ENCODE measurements at regions not wholly inside any gene's neighbourhood (a gene's known extent, or its start where the extent isn't known, plus 50 kb on each side); places are given as distances from the start of the nearest gene placed in this dataset.

DNA sequence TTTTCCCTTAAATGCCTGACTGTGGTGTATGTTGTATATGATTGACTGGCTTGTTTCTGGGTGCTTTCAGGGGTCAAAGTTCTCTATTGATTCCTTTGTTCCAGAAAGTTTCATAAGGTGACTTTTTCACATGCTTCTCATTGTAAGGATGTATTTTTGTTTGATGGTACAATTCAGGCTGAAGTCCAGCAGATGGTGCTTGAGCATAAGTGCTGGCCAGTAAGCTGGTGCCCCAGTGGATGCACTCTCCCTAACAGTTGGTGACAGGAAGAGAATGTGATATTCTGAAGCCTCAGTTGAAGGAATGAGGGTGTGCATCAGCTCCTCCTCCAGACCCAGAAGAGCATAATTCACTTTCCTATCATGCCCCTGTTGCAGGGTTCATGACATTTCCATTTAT lies 1941.6 kb upstream of the PRR20A start:
- H3K36me3 ChIP-seq (ENCODE audit: insufficient read depth, low read length), result no peaks in the 10 kb centered on the region; the same call in 1 of the 2 replicates
- H3K4me1 ChIP-seq (ENCODE audit: insufficient read depth, low read length), result no peaks in the 10 kb centered on the region
- H3K9ac ChIP-seq (ENCODE audit: low read depth, low read length), result no peak overlapping the region
- H3K4me3 ChIP-seq (ENCODE audit: low read length), result no peak overlapping the region
- no peak overlapping the region for H3K27ac ChIP-seq (ENCODE audit: low read depth, low read length)
- peaks cover 31% of the 10 kb centered on the region for H3K9me3 ChIP-seq (ENCODE audit: insufficient read depth, low read depth, low read length)
- H3K27me3 ChIP-seq (ENCODE audit: insufficient read depth, low read length), result no peaks in the 10 kb centered on the region

DNA sequence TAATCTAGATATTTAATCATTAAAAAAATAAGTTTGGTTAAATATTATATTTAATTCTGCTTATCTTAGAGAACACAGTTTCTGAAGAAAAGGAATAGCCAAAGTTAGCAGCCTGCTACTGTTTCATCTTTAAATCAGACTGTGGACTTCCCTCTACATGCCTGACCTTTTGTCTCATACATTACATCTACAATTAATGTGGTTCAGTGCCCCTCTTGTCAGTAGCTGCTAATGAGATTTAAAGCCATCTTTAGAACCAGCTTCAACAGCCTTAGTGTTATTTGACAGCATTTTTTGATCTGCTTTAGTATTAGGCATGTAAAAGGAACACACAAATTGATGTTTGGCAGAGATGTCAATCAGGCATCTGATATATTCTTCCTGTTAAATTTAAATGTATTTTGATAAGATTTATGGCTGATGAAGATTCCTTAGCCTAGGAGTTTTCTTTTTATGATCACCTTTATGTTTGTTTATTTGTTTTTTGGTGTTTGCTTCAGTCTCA lies 1925.8 kb upstream of the PRR20A start:
- H3K36me3 ChIP-seq (ENCODE audit: insufficient read depth, low read length), result no peaks in the 10 kb centered on the region
- peaks cover 8% of the 10 kb centered on the region for H3K4me1 ChIP-seq (ENCODE audit: insufficient read depth, low read length)
- H3K4me3 ChIP-seq (ENCODE audit: low read length), result no peak overlapping the region
- no peak overlapping the region for H3K27ac ChIP-seq (ENCODE audit: low read depth, low read length)
- H3K9ac ChIP-seq (ENCODE audit: low read depth, low read length), result no peak overlapping the region
- no peaks in the 10 kb centered on the region for H3K27me3 ChIP-seq (ENCODE audit: insufficient read depth, low read length)
- H3K9me3 ChIP-seq (ENCODE audit: insufficient read depth, low read depth, low read length), result no peaks in the 10 kb centered on the region

DNA sequence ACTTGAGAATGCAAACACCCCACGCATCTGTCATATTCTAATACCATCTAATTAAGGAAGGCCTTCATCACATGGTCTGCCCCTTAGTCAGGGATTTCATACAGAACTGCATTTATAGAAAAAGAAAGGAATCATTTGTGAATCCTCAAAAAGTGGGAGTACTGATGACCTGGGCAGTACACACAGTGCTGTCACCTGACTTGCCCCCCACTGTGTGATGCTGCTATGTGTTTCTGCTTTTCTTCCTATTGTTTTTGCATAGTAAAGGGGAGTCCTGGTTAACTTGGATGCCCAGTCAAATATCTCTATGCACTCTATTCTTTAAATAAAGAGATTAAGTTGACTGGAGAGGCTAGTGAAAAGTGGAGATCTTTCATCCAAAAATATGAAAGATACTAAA lies 1921.2 kb upstream of the PRR20A start:
- H3K36me3 ChIP-seq (ENCODE audit: insufficient read depth, low read length), result no peaks in the 10 kb centered on the region
- H3K4me3 ChIP-seq (ENCODE audit: low read length), result no peak overlapping the region
- peaks cover 10% of the 10 kb centered on the region for H3K4me1 ChIP-seq (ENCODE audit: insufficient read depth, low read length)
- no peak overlapping the region for H3K9ac ChIP-seq (ENCODE audit: low read depth, low read length)
- WGBS, result 89% methylated on average over 1 of the region's 1 CpG
- H3K27me3 ChIP-seq (ENCODE audit: insufficient read depth, low read length), result no peaks in the 10 kb centered on the region
- H3K9me3 ChIP-seq (ENCODE audit: insufficient read depth, low read depth, low read length), result no peaks in the 10 kb centered on the region
- no peak overlapping the region for H3K27ac ChIP-seq (ENCODE audit: low read depth, low read length)

DNA sequence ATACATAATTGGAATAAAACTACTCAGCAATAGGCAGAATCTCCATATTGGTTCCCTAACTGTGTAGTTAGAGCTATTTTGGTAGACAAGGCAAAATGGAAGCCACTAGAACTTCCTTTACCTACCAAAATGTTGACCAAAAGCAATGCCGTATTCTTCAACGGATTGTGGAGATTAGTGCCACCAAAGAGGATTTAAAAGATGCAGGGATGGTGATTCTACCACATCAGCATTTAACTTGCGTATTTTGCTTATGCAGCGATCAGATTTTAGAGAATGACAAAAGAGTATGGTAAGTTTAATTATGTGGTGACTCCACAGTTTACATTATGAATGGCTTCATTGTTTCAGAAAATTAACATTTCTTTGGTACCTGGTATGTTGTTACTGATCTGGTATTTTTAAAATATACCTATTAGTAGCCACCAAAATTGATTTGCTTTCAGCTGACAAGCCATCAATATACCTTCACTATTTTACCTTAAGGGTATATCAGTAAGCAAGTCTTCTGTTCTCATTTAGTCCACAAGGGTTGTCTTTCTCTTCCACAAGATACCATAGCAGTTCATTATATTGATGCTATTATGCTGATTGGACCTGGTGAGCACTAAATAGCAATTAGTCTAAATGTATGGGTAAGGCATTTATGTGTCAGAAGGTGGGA lies 1910.7 kb upstream of the PRR20A start:
- H3K4me3 ChIP-seq (ENCODE audit: low read length), result no peak overlapping the region
- no peaks in the 10 kb centered on the region for H3K9me3 ChIP-seq (ENCODE audit: insufficient read depth, low read depth, low read length)
- no peaks in the 10 kb centered on the region for H3K27me3 ChIP-seq (ENCODE audit: insufficient read depth, low read length)
- no peaks in the 10 kb centered on the region for H3K36me3 ChIP-seq (ENCODE audit: insufficient read depth, low read length)
- WGBS, result 45% methylated on average over 4 of the region's 4 CpGs
- H3K4me1 ChIP-seq (ENCODE audit: insufficient read depth, low read length), result peaks cover 31% of the 10 kb centered on the region
- peak overlapping the region; percentile 88 for H3K27ac ChIP-seq (ENCODE audit: low read depth, low read length)
- no peak overlapping the region for H3K9ac ChIP-seq (ENCODE audit: low read depth, low read length)

DNA sequence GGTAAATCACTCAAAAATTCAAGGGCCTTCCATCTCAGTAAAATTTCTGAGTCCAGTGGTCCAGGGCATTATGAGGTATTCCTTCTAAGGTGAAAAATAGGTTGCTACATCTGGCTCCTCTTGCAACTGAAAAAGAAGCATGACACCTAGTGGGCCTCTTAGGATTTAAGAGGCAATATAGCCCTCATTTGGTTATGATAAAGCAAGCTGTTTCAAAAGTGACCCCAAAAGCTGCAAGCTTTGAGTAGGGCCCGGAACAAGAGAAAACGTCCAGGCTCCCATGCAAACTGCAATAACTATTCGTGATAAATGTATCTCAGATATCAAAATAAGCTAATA lies 1910.2 kb upstream of the PRR20A start:
- Histone ChIP-seq H3K27ac (ENCODE audit: low read depth, low read length) (peak overlapping the region; percentile 88), H3K36me3 (ENCODE audit: insufficient read depth, low read length) (no peaks in the 10 kb centered on the region), H3K9ac (ENCODE audit: low read depth, low read length) (no peak overlapping the region), H3K4me3 (ENCODE audit: low read length) (no peak overlapping the region), H3K9me3 (ENCODE audit: insufficient read depth, low read depth, low read length) (no peaks in the 10 kb centered on the region), H3K4me1 (ENCODE audit: insufficient read depth, low read length) (peaks cover 31% of the 10 kb centered on the region), H3K27me3 (ENCODE audit: insufficient read depth, low read length) (no peaks in the 10 kb centered on the region)
- 77% methylated on average over 2 of the region's 3 CpGs for WGBS

DNA sequence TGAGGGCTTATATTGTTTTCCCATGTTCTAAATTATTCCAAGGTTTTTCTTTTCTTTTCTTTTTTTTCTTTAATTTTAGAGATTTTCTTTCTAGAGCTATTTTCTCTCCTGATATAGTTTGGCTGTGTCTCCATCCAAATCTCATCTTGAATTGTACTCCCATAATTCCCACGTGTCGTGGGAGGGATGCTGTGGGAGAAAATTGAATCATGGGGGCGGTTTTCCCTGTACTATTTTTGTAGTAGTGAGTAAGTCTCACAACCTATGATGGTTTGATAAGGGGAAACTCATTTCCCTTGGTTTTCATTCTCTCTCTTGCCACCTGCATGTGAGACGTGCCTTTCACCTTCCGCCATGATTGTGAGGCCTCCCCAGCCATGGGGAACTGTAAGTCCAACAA lies 1906.4 kb upstream of the PRR20A start:
- no peak overlapping the region for H3K9ac ChIP-seq (ENCODE audit: low read depth, low read length)
- H3K9me3 ChIP-seq (ENCODE audit: insufficient read depth, low read depth, low read length), result no peaks in the 10 kb centered on the region
- H3K27me3 ChIP-seq (ENCODE audit: insufficient read depth, low read length), result no peaks in the 10 kb centered on the region
- 97% methylated on average over 5 of the region's 5 CpGs for WGBS
- no peak overlapping the region for H3K4me3 ChIP-seq (ENCODE audit: low read length)
- no peaks in the 10 kb centered on the region for H3K36me3 ChIP-seq (ENCODE audit: insufficient read depth, low read length)
- peaks cover 18% of the 10 kb centered on the region for H3K4me1 ChIP-seq (ENCODE audit: insufficient read depth, low read length)
- H3K27ac ChIP-seq (ENCODE audit: low read depth, low read length), result no peak overlapping the region

DNA sequence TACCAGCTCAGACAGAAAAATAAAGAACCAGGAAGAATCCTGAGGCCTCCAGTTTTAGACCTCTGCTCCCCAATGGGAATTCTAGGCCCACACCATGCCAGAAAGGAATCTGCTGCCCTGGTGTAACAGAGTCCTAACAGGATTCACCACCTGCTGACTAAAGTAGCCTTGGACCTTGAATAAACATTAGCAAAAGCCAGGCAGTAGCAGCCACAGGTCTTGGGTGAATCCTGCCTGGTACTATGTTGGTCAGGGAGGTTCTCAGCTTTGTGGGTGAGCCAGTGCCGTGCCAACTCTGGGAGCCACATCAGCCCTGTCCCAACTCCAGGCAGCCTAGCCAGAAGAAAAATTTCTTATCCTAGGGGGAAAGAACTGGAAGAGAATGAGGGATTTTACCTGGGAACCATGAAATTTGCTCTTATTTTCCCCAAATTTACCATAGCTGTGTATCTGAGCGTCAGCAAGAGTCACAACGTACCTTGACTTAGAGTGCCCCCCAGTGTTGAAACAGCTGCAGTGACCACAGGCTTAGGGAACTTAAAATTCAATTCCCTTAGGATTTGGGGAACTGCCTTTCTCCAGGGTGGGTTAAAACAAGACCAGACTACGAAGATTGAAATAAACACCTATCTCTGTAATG lies 1895.6 kb upstream of the PRR20A start:
- Histone ChIP-seq H3K9ac (ENCODE audit: low read depth, low read length) (no peak overlapping the region), H3K27me3 (ENCODE audit: insufficient read depth, low read length) (no peaks in the 10 kb centered on the region), H3K36me3 (ENCODE audit: insufficient read depth, low read length) (no peaks in the 10 kb centered on the region), H3K4me3 (ENCODE audit: low read length) (no peak overlapping the region), H3K4me1 (ENCODE audit: insufficient read depth, low read length) (peaks cover 9% of the 10 kb centered on the region), H3K27ac (ENCODE audit: low read depth, low read length) (no peak overlapping the region; the same call in 1 of the 2 replicates), H3K9me3 (ENCODE audit: insufficient read depth, low read depth, low read length) (peaks cover 5% of the 10 kb centered on the region; the same call in 1 of the 2 replicates)
- 63% methylated on average over 4 of the region's 4 CpGs for WGBS

DNA sequence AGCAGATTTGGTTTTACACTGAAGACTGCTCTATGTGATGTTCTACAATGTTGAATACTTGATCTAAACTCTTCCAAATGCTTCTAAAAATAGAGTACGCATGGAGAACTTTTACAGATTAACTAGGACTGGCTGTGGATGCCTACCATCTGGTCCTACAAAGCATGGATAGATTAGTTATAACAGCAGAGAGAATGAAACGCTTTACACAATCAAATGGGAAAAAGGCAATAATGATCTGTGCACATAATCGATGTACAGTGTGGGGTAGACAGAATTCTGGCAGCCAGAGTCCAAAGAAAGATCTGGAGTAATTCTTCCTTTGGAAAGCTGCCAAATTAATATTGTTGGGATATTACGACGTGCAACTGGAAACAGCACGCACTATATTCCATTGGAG lies 1885.5 kb upstream of the PRR20A start:
- no peaks in the 10 kb centered on the region for H3K36me3 ChIP-seq (ENCODE audit: insufficient read depth, low read length)
- H3K27me3 ChIP-seq (ENCODE audit: insufficient read depth, low read length), result no peaks in the 10 kb centered on the region
- WGBS, result 97% methylated on average over 6 of the region's 6 CpGs
- H3K4me1 ChIP-seq (ENCODE audit: insufficient read depth, low read length), result no peaks in the 10 kb centered on the region
- H3K4me3 ChIP-seq (ENCODE audit: low read length), result no peak overlapping the region
- no peak overlapping the region for H3K27ac ChIP-seq (ENCODE audit: low read depth, low read length)
- no peak overlapping the region for H3K9ac ChIP-seq (ENCODE audit: low read depth, low read length)
- no peaks in the 10 kb centered on the region for H3K9me3 ChIP-seq (ENCODE audit: insufficient read depth, low read depth, low read length)

DNA sequence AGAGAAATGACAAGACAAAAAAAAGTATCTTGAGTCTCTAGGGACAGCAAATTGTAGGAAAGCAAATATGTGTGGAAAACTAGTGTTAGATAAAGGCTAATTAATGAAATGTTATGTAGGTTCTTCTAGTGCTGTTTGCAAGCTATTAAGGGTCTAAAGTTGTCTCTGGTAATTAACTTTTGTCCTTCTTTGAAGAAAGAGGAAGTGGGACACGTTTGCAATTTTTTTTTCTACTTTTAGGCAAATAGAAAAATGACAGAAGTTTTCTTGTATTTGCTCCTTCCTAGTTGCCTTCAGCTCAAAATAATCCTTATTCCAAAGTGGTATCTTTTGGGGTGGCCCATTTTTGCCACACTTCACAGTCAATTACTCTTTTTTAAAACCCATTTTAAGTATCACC lies 1877.7 kb upstream of the PRR20A start:
- Histone ChIP-seq H3K9me3 (ENCODE audit: insufficient read depth, low read depth, low read length) (no peaks in the 10 kb centered on the region), H3K27ac (ENCODE audit: low read depth, low read length) (no peak overlapping the region), H3K9ac (ENCODE audit: low read depth, low read length) (no peak overlapping the region), H3K36me3 (ENCODE audit: insufficient read depth, low read length) (no peaks in the 10 kb centered on the region), H3K4me3 (ENCODE audit: low read length) (no peak overlapping the region), H3K4me1 (ENCODE audit: insufficient read depth, low read length) (peaks cover 26% of the 10 kb centered on the region), H3K27me3 (ENCODE audit: insufficient read depth, low read length) (no peaks in the 10 kb centered on the region)
- WGBS, result 83% methylated on average over 1 of the region's 1 CpG

DNA sequence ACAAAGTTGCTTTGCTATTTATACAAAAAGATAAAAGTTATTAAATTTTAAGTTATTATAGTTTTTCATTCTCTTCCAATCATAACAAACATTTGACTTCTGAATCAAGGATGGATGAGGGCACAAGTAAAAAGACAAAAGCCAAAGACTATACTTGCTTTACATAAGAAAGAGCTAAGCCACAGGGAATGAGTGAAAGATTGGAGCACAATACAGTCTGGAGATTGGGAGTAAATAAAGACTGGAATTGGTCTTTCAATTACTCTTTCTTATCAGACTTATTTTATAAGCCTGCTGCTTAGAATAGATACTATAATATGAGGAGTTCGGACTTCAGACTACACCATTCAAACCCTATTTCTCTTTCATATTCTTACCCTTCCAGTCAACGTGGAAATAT lies 1874.1 kb upstream of the PRR20A start:
- WGBS, result no CpG with 5 or more reads among the region's 2 CpGs
- Histone ChIP-seq H3K4me3 (ENCODE audit: low read length) (no peak overlapping the region), H3K9ac (ENCODE audit: low read depth, low read length) (no peak overlapping the region), H3K36me3 (ENCODE audit: insufficient read depth, low read length) (no peaks in the 10 kb centered on the region), H3K27me3 (ENCODE audit: insufficient read depth, low read length) (no peaks in the 10 kb centered on the region), H3K9me3 (ENCODE audit: insufficient read depth, low read depth, low read length) (no peaks in the 10 kb centered on the region), H3K27ac (ENCODE audit: low read depth, low read length) (no peak overlapping the region), H3K4me1 (ENCODE audit: insufficient read depth, low read length) (peaks cover 31% of the 10 kb centered on the region)

DNA sequence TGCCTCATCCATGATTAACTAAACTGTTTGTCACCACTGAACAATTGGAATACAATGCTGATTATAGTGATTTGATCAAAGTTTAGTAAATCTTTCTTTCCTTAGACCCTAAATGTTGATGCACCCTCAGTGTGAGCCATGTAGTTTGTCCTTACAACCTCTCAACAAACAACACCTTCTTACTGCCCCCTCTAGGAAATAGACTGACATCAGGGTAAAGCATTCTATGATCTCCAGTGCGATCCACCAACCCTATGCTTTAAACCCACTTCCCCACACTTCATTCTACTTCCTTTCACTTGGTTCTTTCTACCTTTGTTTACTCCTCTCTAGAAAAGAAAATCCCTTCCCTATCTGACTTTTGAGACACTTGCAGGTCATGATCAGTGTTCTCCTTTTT lies 1842.5 kb upstream of the PRR20A start:
- WGBS, result 79% methylated on average over 1 of the region's 1 CpG
- no peaks in the 10 kb centered on the region for H3K4me1 ChIP-seq (ENCODE audit: insufficient read depth, low read length)
- no peaks in the 10 kb centered on the region for H3K27me3 ChIP-seq (ENCODE audit: insufficient read depth, low read length)
- H3K4me3 ChIP-seq (ENCODE audit: low read length), result no peak overlapping the region
- H3K27ac ChIP-seq (ENCODE audit: low read depth, low read length), result no peak overlapping the region
- no peaks in the 10 kb centered on the region for H3K36me3 ChIP-seq (ENCODE audit: insufficient read depth, low read length)
- H3K9ac ChIP-seq (ENCODE audit: low read depth, low read length), result no peak overlapping the region
- no peaks in the 10 kb centered on the region; the same call in 1 of the 2 replicates for H3K9me3 ChIP-seq (ENCODE audit: insufficient read depth, low read depth, low read length)
